HepG2 (cell line): ENCODE measurements at regions not wholly inside any gene's neighbourhood (a gene's known extent, or its start where the extent isn't known, plus 50 kb on each side); places are given as distances from the start of the nearest gene placed in this dataset.

Source experiments
- ATAC-seq: fragments of 200-7000 bp; cut with Tn5 transposase; 3 replicates; pipeline ENCODE4 v1.9.1; 2020; ENCODE audit warnings: mild to moderate bottlenecking, moderate library complexity
- BruUV-seq: library from RNA; stranded (reverse); fragments of 400-500 nt; replicated peaks from 2 replicates; lab custom pipeline; 2021; lab: Mats Ljungman, UMichigan
- CTCF ChIA-PET: fragments of 300-600 bp; formaldehyde crosslinking; extraction: SDS; loops from one replicate; lab custom pipeline; 2021; ENCODE audit warnings: low total read pairs, inconsistent platforms, low intra/inter-chr PET ratio; lab: Yijun Ruan, JAX
- POLR2A ChIA-PET: fragments of 350-600 bp; sonication (Branson Sonifier 250); formaldehyde crosslinking; loops from one replicate; lab custom pipeline; 2020; ENCODE audit warnings: antibody characterized with exemption, inconsistent platforms; lab: Yijun Ruan, JAX
- DNase-seq: peaks from one replicate; pipeline ENCODE4 v3.0.0-alpha.2; 2015; ENCODE audit warnings: low spot score
- FAIRE-seq: peaks from 3 replicates; lab custom pipeline; 2011; peaks lifted over from hg19 to GRCh38; lab: Jason Lieb, UNC
- H2AFZ ChIP-seq: one replicate; pipeline ENCODE4 v1.6.1; 2011; ENCODE audit warnings: low read length, inconsistent platforms
- H3K27ac ChIP-seq: fragments of 300-600 bp; 3 replicates; pipeline ENCODE4 v1.8.0; 2011; ENCODE audit warnings: mixed run types, mild to moderate bottlenecking, mixed read lengths, low read length, inconsistent platforms; ENCODE audit not compliant: insufficient read depth; ENCODE audit errors: extremely low read length
- H3K27me3 ChIP-seq, 2 experiments: fragments of 200-600 bp in 1 of 2; 2 replicates in 1 of 2; 3 replicates in 1 of 2; pipeline versions ENCODE4 v1.6.0 to v1.8.0; 2011; ENCODE audit warnings: low read length in 2 of 2, mild to moderate bottlenecking in 2 of 2, moderate library complexity in 2 of 2, inconsistent platforms in 1 of 2; ENCODE audit not compliant: insufficient read depth in 2 of 2, control insufficient read depth in 1 of 2
- H3K36me3 ChIP-seq, 2 experiments: fragments of 200-600 bp in 1 of 2; replicated peaks in 1 of 2; 2 replicates in 1 of 2; 3 replicates in 1 of 2; pipeline versions ENCODE4 v1.5.1 to v1.8.0; 2011; ENCODE audit warnings: low read length in 2 of 2, inconsistent platforms in 1 of 2; ENCODE audit not compliant: insufficient read depth in 2 of 2, control insufficient read depth in 1 of 2
- H3K4me1 ChIP-seq: 2 replicates; pipeline ENCODE4 v1.5.1; 2012; ENCODE audit warnings: low read length, inconsistent platforms; ENCODE audit not compliant: insufficient read depth
- H3K4me2 ChIP-seq: 2 replicates; pipeline ENCODE4 v1.6.0; 2011; ENCODE audit warnings: low read depth, low read length, inconsistent platforms
- H3K4me3 ChIP-seq, 3 experiments: fragments of 200-600 bp in 1 of 3; sonication (generic), shearing (Covaris generic) in 1 of 3; replicated peaks in 1 of 3; 2 replicates each; pipeline ENCODE4 v1.5.1; 2011 to 2016; ENCODE audit warnings: low read length in 3 of 3, inconsistent platforms in 2 of 3, low read depth in 2 of 3, mild to moderate bottlenecking in 2 of 3, control low read depth in 1 of 3, mixed read lengths in 1 of 3; ENCODE audit not compliant: insufficient read depth in 1 of 3
- H3K79me2 ChIP-seq: one replicate; pipeline ENCODE4 v1.6.1; 2011; ENCODE audit warnings: low read length, inconsistent platforms; ENCODE audit not compliant: insufficient read depth
- H3K9ac ChIP-seq: 2 replicates; pipeline ENCODE4 v1.6.0; 2011; ENCODE audit warnings: mild to moderate bottlenecking, low read depth, low read length, inconsistent platforms; ENCODE audit not compliant: insufficient read depth
- H3K9me3 ChIP-seq: 2 replicates; pipeline ENCODE4 v1.5.1; 2012; ENCODE audit warnings: mild to moderate bottlenecking, low read length
- H4K20me1 ChIP-seq: 2 replicates; pipeline ENCODE4 v1.6.0; 2011; ENCODE audit warnings: inconsistent platforms, mild to moderate bottlenecking, low read length, moderate library complexity; ENCODE audit not compliant: insufficient read depth
- GTF2F1 ChIP-seq: fragments of 150-350 bp; IDR thresholded peaks from 2 replicates; pipeline ENCODE4 v1.6.1; 2014; ENCODE audit warnings: low read length
- MBNL3 ChIP-seq: fragments of 250-450 bp; sonication (Bioruptor Pico); conservative IDR thresholded peaks from 2 replicates; pipeline ENCODE4 v1.8.0; 2022; ENCODE audit warnings: mild to moderate bottlenecking, inconsistent platforms
- NCOA1 ChIP-seq: sonication (generic); formaldehyde crosslinking; IDR thresholded peaks from 2 replicates; pipeline ENCODE4 v1.9.0; 2021; ENCODE audit warnings: missing genetic modification reagents
- PRDM10 ChIP-seq: sonication (generic); formaldehyde crosslinking; IDR thresholded peaks from 2 replicates; pipeline ENCODE4 v1.4.0; 2020; ENCODE audit warnings: low read depth, missing genetic modification reagents
- RFXAP ChIP-seq: sonication (generic); formaldehyde crosslinking; IDR thresholded peaks from 2 replicates; pipeline ENCODE4 v1.4.0; 2020; ENCODE audit warnings: missing genetic modification reagents, borderline replicate concordance
- TCF7 ChIP-seq: sonication (generic); IDR thresholded peaks from 2 replicates; pipeline ENCODE4 v1.6.1; 2016; ENCODE audit warnings: antibody characterized with exemption, low read depth
- ZBTB14 ChIP-seq: sonication (generic); formaldehyde crosslinking; IDR thresholded peaks from 2 replicates; pipeline ENCODE4 v1.4.0; 2020; ENCODE audit warnings: missing genetic modification reagents
- ZBTB20 ChIP-seq: sonication (generic); formaldehyde crosslinking; IDR thresholded peaks from 2 replicates; pipeline ENCODE4 v1.8.1; 2023; ENCODE audit warnings: missing genetic modification reagents, low read depth, mild to moderate bottlenecking, borderline replicate concordance
- ZFP1 ChIP-seq: IDR thresholded peaks from 2 replicates; pipeline ENCODE4 v1.6.1; 2016
- ZKSCAN8 ChIP-seq: IDR thresholded peaks from 2 replicates; pipeline ENCODE4 v1.6.1; 2016; ENCODE audit warnings: borderline replicate concordance, missing genetic modification reagents, missing compliant biosample characterization
- ZNF205 ChIP-seq: IDR thresholded peaks from 2 replicates; pipeline ENCODE4 v1.6.1; 2018; ENCODE audit warnings: missing biosample characterization, missing genetic modification reagents
- ZNF552 ChIP-seq: sonication (generic); formaldehyde crosslinking; IDR thresholded peaks from 2 replicates; pipeline ENCODE4 v1.9.0; 2022; ENCODE audit warnings: missing genetic modification reagents, mild to moderate bottlenecking, borderline replicate concordance
- ZNF580 ChIP-seq: IDR thresholded peaks from 2 replicates; pipeline ENCODE4 v1.6.1; 2016; ENCODE audit warnings: low read depth, borderline replicate concordance
- ZNF646 ChIP-seq: sonication (generic); formaldehyde crosslinking; IDR thresholded peaks from 2 replicates; pipeline ENCODE4 v1.9.0; 2021; ENCODE audit warnings: mild to moderate bottlenecking, missing genetic modification reagents
- WGBS: methylation state at CpG from one replicate; pipeline ENCODE4 v1.1.6; 2017; ENCODE audit warnings: low lambda C conversion rate; 5-methylcytosine and 5-hydroxymethylcytosine counted together
- in situ Hi-C: cut with HindIII; loops from 2 replicates; pipeline ENCODE4 v1.10.0; 2017; ENCODE audit warnings: low pct_unique_long_range_greater_than_20kb; ENCODE audit not compliant: extremely low pct_ligation_motif_present
- intact Hi-C: fragments of 100-400 bp; cut with micrococcal nuclease; formaldehyde crosslinking; loops from one replicate; pipeline ENCODE4 v1.10.0; 2022; ENCODE audit not compliant: unreplicated experiment

- TF ChIP-seq PRDM10 (no peak), ZNF552 (CRISPR knock-in tag) (no peak), RFXAP (CRISPR knock-in tag) (no peak), ZBTB20 (CRISPR knock-in tag) (no peak), ZNF205 (CRISPR knock-in tag) (no peak), ZFP1 (no peak), ZNF580 (CRISPR knock-in tag) (no peak)
Measured at GRCh38 chr6:134634966-134635365, 314.9 kb downstream of the ALDH8A1 start (continued).

GRCh38 chr6:134634466-134634865 lies 315.4 kb downstream of the ALDH8A1 start:
- CTCF ChIA-PET, result no interaction called here
- TF ChIP-seq ZNF646 (CRISPR knock-in tag) (no peak), TCF7 (no peak), NCOA1 (CRISPR knock-in tag) (no peak), GTF2F1 (no peak), MBNL3 (CRISPR knock-in tag) (no peak), ZBTB14 (CRISPR knock-in tag) (no peak), ZKSCAN8 (CRISPR knock-in tag) (no peak)

More at GRCh38 chr6:134634466-134634865, 315.4 kb downstream of the ALDH8A1 start:
- no TSS peak for BruUV-seq
- Histone ChIP-seq H3K4me1 (no peaks in the 10 kb centered on the region), H3K27ac (no peak overlapping the region), H4K20me1 (no peaks in the 10 kb centered on the region), H3K4me3 (no peak overlapping the region), H3K9me3 (no peaks in the 10 kb centered on the region), H3K9ac (no peak overlapping the region), H3K79me2 (no peaks in the 10 kb centered on the region), H3K27me3 (peaks cover 0 to 2% of the 10 kb centered on the region in 2 experiments; a peak in 2 of 5 replicates), H3K36me3 (no peaks in the 10 kb centered on the region), H3K4me2 (no peak overlapping the region), H2AFZ (no peak overlapping the region)
- DNase-seq, result no peak
- POLR2A ChIA-PET, result no interaction called here
- in situ Hi-C loops, result no loop called here
- intact Hi-C loops, result no loop called here
- FAIRE-seq, result no peak
- no peak for ATAC-seq
- WGBS, result 2% methylated on average over 3 of the region's 3 CpGs
